SK-N-SH (cell line): ENCODE measurements at regions not wholly inside any gene's neighbourhood (a gene's known extent, or its start where the extent isn't known, plus 50 kb on each side); places are given as distances from the start of the nearest gene placed in this dataset.

Source experiments
- CTCF ChIP-seq: fragments of 200-600 bp; sonication (generic); IDR thresholded peaks from 2 replicates; pipeline ENCODE4 v1.6.1; 2017; ENCODE audit warnings: antibody characterized with exemption, mild to moderate bottlenecking, moderate library complexity
- FOXM1 ChIP-seq: IDR thresholded peaks from 2 replicates; pipeline ENCODE4 v1.4.0; 2012; ENCODE audit warnings: low read depth, mild to moderate bottlenecking
- NRF1 ChIP-seq: IDR thresholded peaks from 2 replicates; pipeline ENCODE4 v1.6.1; 2012; ENCODE audit warnings: low read depth, mild to moderate bottlenecking, low read length
- POLR2AphosphoS5 ChIP-seq: IDR thresholded peaks from 2 replicates; pipeline ENCODE4 v1.6.1; 2012; ENCODE audit warnings: low read depth, low read length
- RXRA ChIP-seq: IDR thresholded peaks from 2 replicates; pipeline ENCODE4 v1.4.0; 2012; ENCODE audit warnings: low read depth, mild to moderate bottlenecking, borderline replicate concordance

GRCh38 chr5:164076556-164076955 lies 571.1 kb downstream of the MAT2B start:
- TF ChIP-seq CTCF (no peak), POLR2AphosphoS5 (no peak), RXRA (no peak), FOXM1 (no peak), NRF1 (no peak)
